Suprapubic skin (tissue), 3 donors: ENCODE measurements at regions not wholly inside any gene's neighbourhood (a gene's known extent, or its start where the extent isn't known, plus 50 kb on each side); places are given as distances from the start of the nearest gene placed in this dataset.

Experiments
- EP300 ChIP-seq: sonication (generic); formaldehyde crosslinking; IDR thresholded peaks from one replicate; pipeline ENCODE4 v1.6.1; 2017; ENCODE audit warnings: antibody characterized with exemption
- POLR2A ChIP-seq, 2 donors: fragments of 450-650 bp; IDR thresholded peaks; one replicate each; pipeline ENCODE4 v1.6.1; 2017; ENCODE audit warnings: antibody characterized with exemption in 2 of 2, mild to moderate bottlenecking in 2 of 2, moderate library complexity in 2 of 2
- TF ChIP-seq, protein P1 (sequence below), 2 donors: fragments of 200-600 bp in 1 of 2; fragments of 450-650 bp in 1 of 2; sonication (generic) in 1 of 2; IDR thresholded peaks; one replicate each; pipeline ENCODE4 v1.5.1; 2016 to 2019; ENCODE audit warnings: antibody characterized with exemption in 2 of 2, mild to moderate bottlenecking in 1 of 2, moderate library complexity in 1 of 2

DNA sequence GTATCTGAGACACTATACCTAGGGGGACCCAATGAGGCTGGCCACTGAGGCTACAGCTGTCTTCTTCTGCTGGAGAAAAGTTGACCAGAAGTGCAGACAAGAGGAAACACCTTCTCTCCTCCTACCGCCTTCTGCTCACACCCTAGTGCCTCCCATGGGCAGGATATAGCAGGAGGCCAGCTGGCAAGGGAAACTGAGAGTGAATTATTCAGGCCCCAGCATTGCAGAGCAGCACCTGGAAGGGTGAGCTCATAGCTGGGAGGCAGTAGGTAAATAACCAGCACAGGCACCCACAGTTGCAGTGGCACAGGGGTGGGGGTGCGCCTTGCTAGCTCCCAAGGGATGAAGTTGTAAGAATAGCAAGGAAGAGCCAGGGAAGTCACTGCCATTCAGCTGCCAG is 267.4 kb upstream of the NCAM1 start:
- TF ChIP-seq, protein P1, sequence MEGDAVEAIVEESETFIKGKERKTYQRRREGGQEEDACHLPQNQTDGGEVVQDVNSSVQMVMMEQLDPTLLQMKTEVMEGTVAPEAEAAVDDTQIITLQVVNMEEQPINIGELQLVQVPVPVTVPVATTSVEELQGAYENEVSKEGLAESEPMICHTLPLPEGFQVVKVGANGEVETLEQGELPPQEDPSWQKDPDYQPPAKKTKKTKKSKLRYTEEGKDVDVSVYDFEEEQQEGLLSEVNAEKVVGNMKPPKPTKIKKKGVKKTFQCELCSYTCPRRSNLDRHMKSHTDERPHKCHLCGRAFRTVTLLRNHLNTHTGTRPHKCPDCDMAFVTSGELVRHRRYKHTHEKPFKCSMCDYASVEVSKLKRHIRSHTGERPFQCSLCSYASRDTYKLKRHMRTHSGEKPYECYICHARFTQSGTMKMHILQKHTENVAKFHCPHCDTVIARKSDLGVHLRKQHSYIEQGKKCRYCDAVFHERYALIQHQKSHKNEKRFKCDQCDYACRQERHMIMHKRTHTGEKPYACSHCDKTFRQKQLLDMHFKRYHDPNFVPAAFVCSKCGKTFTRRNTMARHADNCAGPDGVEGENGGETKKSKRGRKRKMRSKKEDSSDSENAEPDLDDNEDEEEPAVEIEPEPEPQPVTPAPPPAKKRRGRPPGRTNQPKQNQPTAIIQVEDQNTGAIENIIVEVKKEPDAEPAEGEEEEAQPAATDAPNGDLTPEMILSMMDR (IDR thresholded peaks at IDR 0.05), result no peak
- TF ChIP-seq POLR2A (IDR thresholded peaks at IDR 0.05) (no peak), EP300 (no peak)
